AG09319 (cell line): ENCODE measurements at regions not wholly inside any gene's neighbourhood (a gene's known extent, or its start where the extent isn't known, plus 50 kb on each side); places are given as distances from the start of the nearest gene placed in this dataset.
A peak's percentile ranks its signal among the peaks of the same experiment; 100 is the strongest.

ENCODE experiments used
- DNase-seq: peaks from one replicate; pipeline ENCODE4 v3.0.0-alpha.2; 2010; ENCODE audit warnings: low read depth; ENCODE audit errors: extremely low read depth
- TF ChIP-seq, protein P1 (sequence below): IDR thresholded peaks from 2 replicates; pipeline ENCODE4 v1.5.1; 2011; ENCODE audit warnings: low read depth, mild to moderate bottlenecking, inconsistent platforms, low read length, moderate library complexity

DNA sequence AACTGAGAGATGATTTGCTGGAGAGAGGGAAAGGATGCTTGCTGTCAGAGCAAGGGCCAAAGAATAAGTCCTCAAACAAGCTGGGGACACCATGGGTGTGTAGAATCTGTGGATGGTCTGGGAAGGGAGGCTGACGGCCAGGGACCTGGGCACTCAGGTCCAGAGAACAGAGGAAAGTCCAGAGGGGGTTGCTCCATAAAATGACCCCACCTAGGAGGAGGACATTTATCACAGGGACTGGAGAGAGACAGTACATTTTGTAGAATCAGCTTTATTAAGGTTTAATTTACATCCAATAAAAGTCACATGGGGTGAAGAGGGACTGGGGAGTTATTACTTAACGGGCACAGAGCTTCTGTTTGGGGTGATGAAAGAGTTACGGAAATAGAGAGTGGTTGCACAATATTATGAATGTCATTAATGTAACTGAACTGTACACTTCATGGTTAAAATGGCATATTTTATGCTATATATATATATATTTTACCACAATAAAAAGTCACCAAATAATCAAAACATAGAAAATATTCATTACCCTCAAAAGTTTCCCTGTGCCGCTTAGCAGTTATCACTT, 73.0 kb upstream of the ABCD3 start:
- TF ChIP-seq, protein P1, sequence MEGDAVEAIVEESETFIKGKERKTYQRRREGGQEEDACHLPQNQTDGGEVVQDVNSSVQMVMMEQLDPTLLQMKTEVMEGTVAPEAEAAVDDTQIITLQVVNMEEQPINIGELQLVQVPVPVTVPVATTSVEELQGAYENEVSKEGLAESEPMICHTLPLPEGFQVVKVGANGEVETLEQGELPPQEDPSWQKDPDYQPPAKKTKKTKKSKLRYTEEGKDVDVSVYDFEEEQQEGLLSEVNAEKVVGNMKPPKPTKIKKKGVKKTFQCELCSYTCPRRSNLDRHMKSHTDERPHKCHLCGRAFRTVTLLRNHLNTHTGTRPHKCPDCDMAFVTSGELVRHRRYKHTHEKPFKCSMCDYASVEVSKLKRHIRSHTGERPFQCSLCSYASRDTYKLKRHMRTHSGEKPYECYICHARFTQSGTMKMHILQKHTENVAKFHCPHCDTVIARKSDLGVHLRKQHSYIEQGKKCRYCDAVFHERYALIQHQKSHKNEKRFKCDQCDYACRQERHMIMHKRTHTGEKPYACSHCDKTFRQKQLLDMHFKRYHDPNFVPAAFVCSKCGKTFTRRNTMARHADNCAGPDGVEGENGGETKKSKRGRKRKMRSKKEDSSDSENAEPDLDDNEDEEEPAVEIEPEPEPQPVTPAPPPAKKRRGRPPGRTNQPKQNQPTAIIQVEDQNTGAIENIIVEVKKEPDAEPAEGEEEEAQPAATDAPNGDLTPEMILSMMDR: no peak
- no peak for DNase-seq

DNA sequence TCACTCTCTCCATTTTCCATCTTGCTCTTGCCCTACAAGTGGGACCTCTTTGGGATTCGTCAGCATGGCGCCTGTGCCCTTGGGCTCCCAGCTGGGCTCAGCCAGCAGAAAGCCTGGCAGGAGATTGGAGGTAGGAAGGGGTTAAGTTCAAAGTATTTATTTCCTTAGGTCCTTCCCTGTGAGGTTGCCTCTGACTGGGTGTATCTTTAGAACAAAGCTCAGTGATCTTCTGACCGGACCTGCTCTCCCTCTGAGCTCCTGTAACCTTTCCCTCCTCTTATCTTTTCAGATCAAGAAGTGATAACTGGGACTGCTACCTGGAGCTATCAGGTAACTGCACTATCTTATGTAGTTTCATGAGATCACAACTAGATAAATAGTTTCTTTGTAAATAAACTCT, 75.8 kb upstream of the ABCD3 start:
- TF ChIP-seq, protein P1: no peak
- DNase-seq: no peak

DNA sequence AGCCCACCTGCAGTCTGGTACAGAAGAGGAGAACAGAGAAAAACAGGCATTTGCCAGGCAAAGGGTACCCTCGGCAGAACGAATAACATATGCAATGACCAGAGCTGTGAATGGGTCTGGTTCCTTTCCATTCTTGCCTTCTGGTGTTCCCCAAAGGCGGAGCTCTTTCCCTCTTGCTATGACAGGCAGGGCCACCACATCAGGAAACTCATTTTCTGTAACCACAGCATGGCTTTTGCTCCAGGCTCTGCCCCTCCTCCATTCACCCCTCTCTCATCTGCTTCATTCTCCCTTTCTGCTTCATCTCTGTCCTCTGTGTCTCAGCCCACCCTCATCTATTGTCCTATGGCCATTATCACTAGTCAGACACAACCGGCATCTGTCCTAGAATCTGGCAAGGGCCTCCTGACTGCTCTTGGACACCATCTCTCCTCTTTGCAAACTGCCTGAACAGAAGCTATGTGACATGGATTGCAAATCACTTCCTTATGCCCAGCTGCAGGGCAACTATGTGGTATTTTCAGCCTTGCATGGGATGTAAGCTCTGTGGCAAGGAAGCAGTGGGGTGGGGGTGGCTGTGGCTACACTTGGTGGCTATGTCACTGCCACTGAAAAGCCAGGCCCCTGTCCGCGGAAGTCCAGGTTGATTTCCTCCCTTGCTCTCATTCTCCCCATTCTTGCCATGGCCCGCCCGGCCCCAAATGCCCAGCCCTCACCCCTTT, 78.8 kb upstream of the ABCD3 start:
- TF ChIP-seq, protein P1: no peak
- DNase-seq: no peak

DNA sequence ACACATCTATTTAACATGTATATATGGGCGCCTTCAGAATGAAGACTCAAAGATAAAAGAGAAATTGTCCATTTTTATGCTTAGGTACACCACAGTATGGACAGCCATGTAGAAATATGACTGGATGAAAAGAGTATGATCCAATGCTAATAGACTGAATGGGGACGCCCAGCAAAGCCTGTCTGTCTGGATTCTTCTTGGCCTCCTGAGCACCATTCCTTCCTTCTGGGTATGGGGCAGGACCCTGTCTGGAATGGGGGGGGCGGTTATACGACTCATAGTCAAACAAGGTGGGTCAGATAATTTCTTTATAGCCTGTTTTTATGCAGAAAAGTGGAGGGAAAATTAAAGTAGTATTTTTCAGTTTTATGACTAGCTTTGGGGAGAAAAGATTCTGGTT, 81.2 kb upstream of the ABCD3 start:
- TF ChIP-seq, protein P1: no peak
- no peak for DNase-seq

DNA sequence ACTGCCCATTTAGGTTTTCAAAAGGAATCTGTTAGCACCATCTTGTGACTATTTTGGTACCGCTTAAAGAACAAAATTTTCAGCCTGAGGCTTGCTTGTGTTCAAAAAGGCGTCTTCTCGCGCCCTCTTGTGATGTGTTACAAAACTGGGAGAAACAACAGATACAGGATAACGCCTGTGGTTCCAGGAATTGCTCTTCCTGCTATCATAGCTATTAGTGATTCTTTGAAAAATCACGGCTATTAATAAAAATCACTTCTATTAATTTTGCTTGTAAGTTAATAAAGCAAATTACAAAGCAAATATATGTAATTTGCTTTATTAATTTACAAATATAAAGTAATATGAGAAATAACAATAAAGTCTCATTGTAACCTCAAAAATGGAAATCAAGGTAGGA, 82.2 kb upstream of the ABCD3 start:
- peak; percentile 88 for DNase-seq
- TF ChIP-seq, protein P1: peak; percentile 86

DNA sequence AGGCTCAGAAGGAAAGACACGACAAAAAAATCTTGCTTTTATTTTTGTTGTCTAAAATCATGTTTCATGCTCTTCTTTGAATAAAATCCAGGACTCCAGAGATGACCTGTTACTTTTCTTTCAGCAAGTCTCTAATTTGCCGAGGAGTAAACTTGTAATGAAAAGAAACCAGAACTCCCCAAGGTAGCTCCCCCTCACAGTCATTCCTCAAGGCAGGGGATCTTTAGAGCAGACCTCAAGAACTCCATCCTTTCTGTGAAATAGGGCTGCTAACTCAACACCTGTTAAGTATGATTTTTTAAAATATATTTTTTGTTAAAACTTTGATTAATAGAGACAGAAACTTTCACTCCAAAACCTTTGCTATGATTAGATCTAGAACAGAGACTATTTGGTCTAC, 82.7 kb upstream of the ABCD3 start:
- DNase-seq: no peak
- TF ChIP-seq, protein P1: no peak

DNA sequence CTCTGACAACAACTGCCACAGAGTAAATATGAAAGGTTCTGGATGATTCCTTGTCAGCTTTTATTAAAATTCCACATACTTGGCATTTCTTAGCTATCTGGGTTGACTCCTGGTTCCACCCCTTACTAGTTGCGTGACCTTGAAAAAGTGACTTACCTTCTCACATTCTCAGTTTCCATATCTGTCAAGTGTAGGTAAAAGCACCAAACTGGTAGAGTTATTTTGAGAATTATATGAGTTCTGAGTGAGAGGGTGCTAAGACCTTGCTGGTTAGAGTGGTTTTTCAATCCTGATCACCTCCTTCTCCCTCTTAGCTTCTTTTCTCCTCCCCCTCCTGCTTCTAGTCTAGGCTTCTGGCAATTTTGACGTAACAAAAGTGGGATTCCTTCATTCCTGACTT, 83.4 kb upstream of the ABCD3 start:
- TF ChIP-seq, protein P1: no peak
- DNase-seq: no peak
